ENCODE measurements at regions not wholly inside any gene's neighbourhood (a gene's known extent, or its start where the extent isn't known, plus 50 kb on each side); places are given as distances from the start of the nearest gene placed in this dataset.

DNA sequence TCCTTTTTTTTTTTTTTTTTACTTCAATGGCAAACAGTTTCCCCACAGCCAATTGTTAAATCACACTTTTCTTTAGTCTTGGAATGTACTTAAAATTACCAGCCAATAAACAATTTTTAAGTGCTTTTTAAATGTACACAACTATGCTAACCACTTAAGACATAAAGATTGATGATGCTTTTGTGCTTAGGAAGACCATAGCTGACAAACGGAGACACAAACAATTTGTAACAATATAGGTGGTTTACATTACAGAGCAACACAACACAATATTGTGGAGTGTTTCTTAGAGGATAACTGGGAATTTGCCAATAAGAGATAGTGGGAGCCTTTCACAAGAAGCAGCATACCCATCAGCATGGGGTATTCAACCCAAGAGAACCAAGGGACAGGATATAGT is 798.5 kb upstream of the IGFBP3 start:
- Histone ChIP-seq H3K36me3 (ENCODE audit: insufficient read depth, low read length) (no peaks in the 10 kb centered on the region), H3K4me3 (ENCODE audit: insufficient read depth, low read depth, low read length) (no peak overlapping the region), H4K20me1 (ENCODE audit: insufficient read depth, low read length) (no peaks in the 10 kb centered on the region), H3K4me1 (ENCODE audit: insufficient read depth, low read length) (no peaks in the 10 kb centered on the region), H3K9me3 (ENCODE audit: insufficient read depth, low read depth, low read length) (no peaks in the 10 kb centered on the region), H3K79me2 (ENCODE audit: insufficient read depth, low read length) (no peaks in the 10 kb centered on the region), H3K9ac (ENCODE audit: low read length) (no peak overlapping the region), H3K27me3 (ENCODE audit: insufficient read depth, low read length) (no peaks in the 10 kb centered on the region), H3K4me2 (ENCODE audit: low read length) (no peak overlapping the region), H3K27ac (ENCODE audit: low read depth, low read length) (no peak overlapping the region), H2AFZ (ENCODE audit: low read depth, low read length) (no peak overlapping the region)
- Mint-ChIP-seq H3K27me3 (ENCODE audit: low read depth, unreplicated experiment) (no peaks in the 10 kb centered on the region), H3K4me1 (ENCODE audit: low read depth, unreplicated experiment) (no peaks in the 10 kb centered on the region), H3K27ac (ENCODE audit: unreplicated experiment) (no peak overlapping the region), H3K4me3 (ENCODE audit: unreplicated experiment) (no peak overlapping the region), H3K9me3 (ENCODE audit: unreplicated experiment) (peaks cover 2% of the 10 kb centered on the region), H3K36me3 (ENCODE audit: low read depth, unreplicated experiment) (no peaks in the 10 kb centered on the region)
- FAIRE-seq (no peak), DNase-seq (ENCODE audit: low read depth) (no peak)
- TF ChIP-seq EZH2 (IDR thresholded peaks at IDR 0.05; ENCODE audit: insufficient read depth, low read length) (no peak), CTCF (IDR thresholded peaks at IDR 0.05; ENCODE audit: insufficient read depth, low read depth, low read length) (no peak)

GRCh38 chr7:46716926-46717325 is 795.9 kb upstream of the IGFBP3 start:
- Histone ChIP-seq H3K4me1 (ENCODE audit: insufficient read depth, low read length) (no peaks in the 10 kb centered on the region), H4K20me1 (ENCODE audit: insufficient read depth, low read length) (no peaks in the 10 kb centered on the region), H3K4me2 (ENCODE audit: low read length) (no peak overlapping the region), H3K27me3 (ENCODE audit: insufficient read depth, low read length) (no peaks in the 10 kb centered on the region), H3K36me3 (ENCODE audit: insufficient read depth, low read length) (no peaks in the 10 kb centered on the region), H3K9ac (ENCODE audit: low read length) (no peak overlapping the region), H3K79me2 (ENCODE audit: insufficient read depth, low read length) (no peaks in the 10 kb centered on the region), H3K4me3 (ENCODE audit: insufficient read depth, low read depth, low read length) (no peak overlapping the region), H2AFZ (ENCODE audit: low read depth, low read length) (no peak overlapping the region), H3K9me3 (ENCODE audit: insufficient read depth, low read depth, low read length) (no peaks in the 10 kb centered on the region), H3K27ac (ENCODE audit: low read depth, low read length) (no peak overlapping the region)
- peaks cover 2% of the 10 kb centered on the region for H3K9me3 Mint-ChIP-seq (ENCODE audit: unreplicated experiment)
- DNase-seq (ENCODE audit: low read depth) (no peak), FAIRE-seq (no peak)
- H3K27ac Mint-ChIP-seq (ENCODE audit: unreplicated experiment) = no peak overlapping the region
- no peaks in the 10 kb centered on the region for H3K4me1 Mint-ChIP-seq (ENCODE audit: low read depth, unreplicated experiment)
- no peaks in the 10 kb centered on the region for H3K36me3 Mint-ChIP-seq (ENCODE audit: low read depth, unreplicated experiment)
- TF ChIP-seq CTCF (IDR thresholded peaks at IDR 0.05; ENCODE audit: insufficient read depth, low read depth, low read length) (no peak), EZH2 (IDR thresholded peaks at IDR 0.05; ENCODE audit: insufficient read depth, low read length) (no peak)
- H3K4me3 Mint-ChIP-seq (ENCODE audit: unreplicated experiment) = no peak overlapping the region
- H3K27me3 Mint-ChIP-seq (ENCODE audit: low read depth, unreplicated experiment) = no peaks in the 10 kb centered on the region

DNA sequence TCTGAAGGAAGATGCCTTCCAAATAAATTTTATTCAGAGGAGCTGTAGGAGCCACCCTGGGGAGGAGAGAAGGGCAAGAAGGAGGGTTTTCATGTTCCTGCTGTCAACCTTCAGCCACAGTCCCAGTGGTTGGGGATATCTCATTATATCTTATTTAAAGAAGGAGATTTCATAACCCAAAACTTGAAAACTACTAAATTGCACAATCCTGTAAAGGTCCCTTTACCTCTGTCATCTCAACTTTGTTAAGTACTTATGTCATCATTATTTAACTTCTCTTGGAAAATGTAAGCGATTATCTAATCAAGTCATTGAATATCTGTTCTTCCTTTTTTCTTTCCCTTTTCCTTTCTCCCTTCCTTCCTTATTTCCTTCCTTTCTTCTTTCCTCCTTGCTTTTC is 794.5 kb upstream of the IGFBP3 start:
- Mint-ChIP-seq H3K27me3 (ENCODE audit: low read depth, unreplicated experiment) (no peaks in the 10 kb centered on the region), H3K9me3 (ENCODE audit: unreplicated experiment) (peaks cover 2% of the 10 kb centered on the region), H3K27ac (ENCODE audit: unreplicated experiment) (no peak overlapping the region), H3K36me3 (ENCODE audit: low read depth, unreplicated experiment) (no peaks in the 10 kb centered on the region), H3K4me3 (ENCODE audit: unreplicated experiment) (no peak overlapping the region), H3K4me1 (ENCODE audit: low read depth, unreplicated experiment) (no peaks in the 10 kb centered on the region)
- H3K4me2 ChIP-seq (ENCODE audit: low read length) = no peak overlapping the region
- H2AFZ ChIP-seq (ENCODE audit: low read depth, low read length) = no peak overlapping the region
- no peak overlapping the region for H3K4me3 ChIP-seq (ENCODE audit: insufficient read depth, low read depth, low read length)
- no peaks in the 10 kb centered on the region for H4K20me1 ChIP-seq (ENCODE audit: insufficient read depth, low read length)
- H3K79me2 ChIP-seq (ENCODE audit: insufficient read depth, low read length) = no peaks in the 10 kb centered on the region
- no peaks in the 10 kb centered on the region for H3K4me1 ChIP-seq (ENCODE audit: insufficient read depth, low read length)
- no peak overlapping the region for H3K9ac ChIP-seq (ENCODE audit: low read length)
- no peaks in the 10 kb centered on the region for H3K36me3 ChIP-seq (ENCODE audit: insufficient read depth, low read length)
- no peak overlapping the region for H3K27ac ChIP-seq (ENCODE audit: low read depth, low read length)
- TF ChIP-seq CTCF (IDR thresholded peaks at IDR 0.05; ENCODE audit: insufficient read depth, low read depth, low read length) (no peak), EZH2 (IDR thresholded peaks at IDR 0.05; ENCODE audit: insufficient read depth, low read length) (no peak)
- H3K9me3 ChIP-seq (ENCODE audit: insufficient read depth, low read depth, low read length) = no peaks in the 10 kb centered on the region
- no peaks in the 10 kb centered on the region for H3K27me3 ChIP-seq (ENCODE audit: insufficient read depth, low read length)
- no peak for DNase-seq (ENCODE audit: low read depth)
- no peak for FAIRE-seq
